ENCODE measurements at regions not wholly inside any gene's neighbourhood (a gene's known extent, or its start where the extent isn't known, plus 50 kb on each side); places are given as distances from the start of the nearest gene placed in this dataset.

DNA sequence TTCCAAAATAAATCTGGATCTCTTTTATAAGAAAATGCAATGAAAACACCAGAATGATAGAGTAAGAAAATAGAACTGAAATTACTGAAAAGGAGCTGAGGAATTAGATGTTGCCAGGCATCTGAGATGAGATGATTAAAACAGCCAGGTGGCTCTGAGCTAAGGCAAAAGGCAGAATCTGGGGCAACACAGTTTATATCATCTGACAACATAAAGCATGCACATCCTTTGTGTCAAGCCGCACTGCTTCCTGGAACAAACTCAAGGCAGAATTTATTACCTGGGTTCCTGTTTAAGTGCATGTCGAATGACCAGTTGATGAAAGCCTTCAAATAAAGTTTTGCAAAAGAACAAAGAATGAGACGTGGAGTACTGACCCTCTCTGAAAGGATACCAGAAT lies 247.0 kb downstream of the SNX10 start:
- intact Hi-C loops (cut with micrococcal nuclease), result no loop called here
- dilution Hi-C loops (cut with HindIII; ENCODE audit: low sequenced_read_pairs, unreplicated experiment), result no loop called here
- in situ Hi-C loops (cut with MboI; ENCODE audit: low sequenced_read_pairs), result no loop called here
- ChIA-PET POLR2A (ENCODE audit: unreplicated experiment) (no interaction called here), CTCF (no interaction called here)
- Histone ChIP-seq H2AK5ac (ENCODE audit: low read depth, low read length) (no peak overlapping the region), H3K4ac (ENCODE audit: low read depth, low read length) (no peak overlapping the region), H3K4me1 (ENCODE audit: control insufficient read depth, insufficient read depth, low read length) (no peaks in the 10 kb centered on the region), H2AK9ac (replicated peaks; ENCODE audit: low read depth, low read length, poor library complexity) (no peak overlapping the region), H3K4me3 (ENCODE audit: insufficient read depth, low read depth, low read length) (no peak overlapping the region), H2BK5ac (ENCODE audit: low read depth, low read length, poor library complexity, severe bottlenecking) (no peak overlapping the region), H3K14ac (replicated peaks; ENCODE audit: low read depth, low read length) (no peak overlapping the region), H3K9me1 (ENCODE audit: insufficient read depth, low read length) (no peaks in the 10 kb centered on the region), H2BK120ac (ENCODE audit: low read depth, low read length) (no peak overlapping the region), H3K9ac (ENCODE audit: low read depth, low read length) (no peak overlapping the region), H4K5ac (ENCODE audit: low read depth, low read length) (no peak overlapping the region), H3K18ac (ENCODE audit: low read depth, low read length) (no peak overlapping the region), H2BK20ac (ENCODE audit: low read depth, low read length) (no peak overlapping the region), H2AFZ (replicated peaks; ENCODE audit: low read length, poor library complexity) (no peak overlapping the region), H4K8ac (ENCODE audit: low read depth in 2 of 2, low read length in 2 of 2) (no peak overlapping the region), H2BK15ac (ENCODE audit: low read depth, low read length) (no peak overlapping the region), H3K27me3 (ENCODE audit: control insufficient read depth, insufficient read depth, low read length) (peaks cover 6% of the 10 kb centered on the region), H4K20me1 (ENCODE audit: insufficient read depth, low read length) (no peaks in the 10 kb centered on the region), H3K23ac (ENCODE audit: low read depth, low read length) (no peak overlapping the region), H4K91ac (ENCODE audit: insufficient read depth, low read depth, low read length) (no peak overlapping the region), H3K79me1 (ENCODE audit: low read depth in 1 of 2, low read length in 2 of 2) (no peaks in the 10 kb centered on the region), H3K56ac (ENCODE audit: extremely low read depth, insufficient read depth, low read length) (no peak overlapping the region), H3K4me2 (ENCODE audit: low read depth, low read length) (no peak overlapping the region), H3K36me3 (ENCODE audit: control insufficient read depth, insufficient read depth, low read length) (no peaks in the 10 kb centered on the region), H3K9me3 (ENCODE audit: control insufficient read depth, insufficient read depth, low read length) (no peaks in the 10 kb centered on the region), H3K27ac (ENCODE audit: insufficient read depth, low read length) (no peak overlapping the region)
- DNase-seq, result no peak
- BruUV-seq (replicated peaks), result no TSS peak
- no peak for TF ChIP-seq BHLHE40 (IDR thresholded peaks at IDR 0.05; ENCODE audit: low read depth, low read length)
- TF ChIP-seq MAZ (IDR thresholded peaks at IDR 0.05; ENCODE audit: borderline replicate concordance, low read depth, low read length), result no peak
- TF ChIP-seq, protein P1, sequence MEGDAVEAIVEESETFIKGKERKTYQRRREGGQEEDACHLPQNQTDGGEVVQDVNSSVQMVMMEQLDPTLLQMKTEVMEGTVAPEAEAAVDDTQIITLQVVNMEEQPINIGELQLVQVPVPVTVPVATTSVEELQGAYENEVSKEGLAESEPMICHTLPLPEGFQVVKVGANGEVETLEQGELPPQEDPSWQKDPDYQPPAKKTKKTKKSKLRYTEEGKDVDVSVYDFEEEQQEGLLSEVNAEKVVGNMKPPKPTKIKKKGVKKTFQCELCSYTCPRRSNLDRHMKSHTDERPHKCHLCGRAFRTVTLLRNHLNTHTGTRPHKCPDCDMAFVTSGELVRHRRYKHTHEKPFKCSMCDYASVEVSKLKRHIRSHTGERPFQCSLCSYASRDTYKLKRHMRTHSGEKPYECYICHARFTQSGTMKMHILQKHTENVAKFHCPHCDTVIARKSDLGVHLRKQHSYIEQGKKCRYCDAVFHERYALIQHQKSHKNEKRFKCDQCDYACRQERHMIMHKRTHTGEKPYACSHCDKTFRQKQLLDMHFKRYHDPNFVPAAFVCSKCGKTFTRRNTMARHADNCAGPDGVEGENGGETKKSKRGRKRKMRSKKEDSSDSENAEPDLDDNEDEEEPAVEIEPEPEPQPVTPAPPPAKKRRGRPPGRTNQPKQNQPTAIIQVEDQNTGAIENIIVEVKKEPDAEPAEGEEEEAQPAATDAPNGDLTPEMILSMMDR (conservative IDR thresholded peaks at IDR 0.05; ENCODE audit: low read depth, low read length), result no peak
- TF ChIP-seq, protein P2, sequence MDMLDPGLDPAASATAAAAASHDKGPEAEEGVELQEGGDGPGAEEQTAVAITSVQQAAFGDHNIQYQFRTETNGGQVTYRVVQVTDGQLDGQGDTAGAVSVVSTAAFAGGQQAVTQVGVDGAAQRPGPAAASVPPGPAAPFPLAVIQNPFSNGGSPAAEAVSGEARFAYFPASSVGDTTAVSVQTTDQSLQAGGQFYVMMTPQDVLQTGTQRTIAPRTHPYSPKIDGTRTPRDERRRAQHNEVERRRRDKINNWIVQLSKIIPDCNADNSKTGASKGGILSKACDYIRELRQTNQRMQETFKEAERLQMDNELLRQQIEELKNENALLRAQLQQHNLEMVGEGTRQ (IDR thresholded peaks at IDR 0.05; ENCODE audit: low read depth, low read length), result no peak
- no peak for TF ChIP-seq CHD1 (IDR thresholded peaks at IDR 0.05; ENCODE audit: low read depth, low read length)
- TF ChIP-seq, protein P3, sequence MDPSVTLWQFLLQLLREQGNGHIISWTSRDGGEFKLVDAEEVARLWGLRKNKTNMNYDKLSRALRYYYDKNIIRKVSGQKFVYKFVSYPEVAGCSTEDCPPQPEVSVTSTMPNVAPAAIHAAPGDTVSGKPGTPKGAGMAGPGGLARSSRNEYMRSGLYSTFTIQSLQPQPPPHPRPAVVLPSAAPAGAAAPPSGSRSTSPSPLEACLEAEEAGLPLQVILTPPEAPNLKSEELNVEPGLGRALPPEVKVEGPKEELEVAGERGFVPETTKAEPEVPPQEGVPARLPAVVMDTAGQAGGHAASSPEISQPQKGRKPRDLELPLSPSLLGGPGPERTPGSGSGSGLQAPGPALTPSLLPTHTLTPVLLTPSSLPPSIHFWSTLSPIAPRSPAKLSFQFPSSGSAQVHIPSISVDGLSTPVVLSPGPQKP (IDR thresholded peaks at IDR 0.05; ENCODE audit: borderline replicate concordance, low read depth, low read length), result no peak
- TF ChIP-seq POLR2A (IDR thresholded peaks at IDR 0.05; ENCODE audit: low read depth, low read length), result no peak
- no peak for TF ChIP-seq NFE2L2 (IDR thresholded peaks at IDR 0.05; ENCODE audit: low read depth, low read length)
- TF ChIP-seq RFX5 (IDR thresholded peaks at IDR 0.05; ENCODE audit: low read depth, low read length), result no peak
- 50% methylated on average over 1 of the region's 3 CpGs; no CpG with 5 or more reads in 1 of the 2 experiments for WGBS, 2 experiments (ENCODE audit: extremely low coverage in 2 of 2, insufficient read length in 1 of 2)
- ATAC-seq (ENCODE audit: low read depth), result no peak
